Activated naive CD8-positive, alpha-beta T cell (primary cell): ENCODE measurements at regions not wholly inside any gene's neighbourhood (a gene's known extent, or its start where the extent isn't known, plus 50 kb on each side); places are given as distances from the start of the nearest gene placed in this dataset.

Experiments used
- H3K27ac Mint-ChIP-seq: one replicate; pipeline ENCODE4 v1.8.0; 2021; ENCODE audit warnings: mixed read lengths
- H3K27me3 Mint-ChIP-seq: one replicate; pipeline ENCODE4 v1.8.0; 2021; ENCODE audit warnings: mixed read lengths
- H3K36me3 Mint-ChIP-seq: one replicate; pipeline ENCODE4 v1.8.0; 2021; ENCODE audit warnings: mixed read lengths
- H3K4me1 Mint-ChIP-seq: one replicate; pipeline ENCODE4 v1.8.0; 2021; ENCODE audit warnings: low read depth, mixed read lengths
- H3K4me3 Mint-ChIP-seq: one replicate; pipeline ENCODE4 v1.8.0; 2021; ENCODE audit warnings: mild to moderate bottlenecking, mixed read lengths
- H3K9me3 Mint-ChIP-seq: one replicate; pipeline ENCODE4 v1.8.0; 2021; ENCODE audit warnings: low read depth, mixed read lengths

DNA sequence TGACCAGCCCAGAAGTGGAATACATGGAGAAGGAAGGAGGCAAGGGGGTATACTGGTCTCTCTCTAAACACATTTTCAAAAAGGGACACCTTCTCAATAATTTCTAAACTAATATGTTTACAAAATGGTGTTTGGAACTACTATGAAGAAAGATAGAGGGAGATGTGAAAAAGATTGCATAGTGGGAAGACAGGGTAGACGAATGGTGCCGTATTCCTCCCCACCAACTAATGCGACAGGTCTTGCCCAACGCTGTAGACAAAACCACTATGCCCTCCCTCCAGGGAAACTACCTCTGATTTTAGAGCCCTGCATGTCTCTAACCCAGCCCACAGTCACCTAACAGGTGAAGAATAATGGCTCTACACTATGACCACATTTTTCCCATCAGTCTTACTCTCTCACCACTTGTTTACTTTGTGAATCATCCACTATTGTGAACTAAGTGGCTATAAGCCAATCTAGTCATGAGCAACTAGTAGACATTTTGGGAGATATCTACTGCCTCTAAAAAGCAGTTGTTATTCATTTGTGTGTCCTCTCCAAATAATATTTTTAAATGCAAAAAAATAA lies 108.2 kb upstream of the UBE2E2 start:
- peaks cover 3% of the 10 kb centered on the region for H3K27me3 Mint-ChIP-seq
- no peak overlapping the region for H3K27ac Mint-ChIP-seq
- H3K4me3 Mint-ChIP-seq, result no peak overlapping the region
- no peaks in the 10 kb centered on the region for H3K9me3 Mint-ChIP-seq
- no peaks in the 10 kb centered on the region for H3K36me3 Mint-ChIP-seq
- no peaks in the 10 kb centered on the region for H3K4me1 Mint-ChIP-seq

DNA sequence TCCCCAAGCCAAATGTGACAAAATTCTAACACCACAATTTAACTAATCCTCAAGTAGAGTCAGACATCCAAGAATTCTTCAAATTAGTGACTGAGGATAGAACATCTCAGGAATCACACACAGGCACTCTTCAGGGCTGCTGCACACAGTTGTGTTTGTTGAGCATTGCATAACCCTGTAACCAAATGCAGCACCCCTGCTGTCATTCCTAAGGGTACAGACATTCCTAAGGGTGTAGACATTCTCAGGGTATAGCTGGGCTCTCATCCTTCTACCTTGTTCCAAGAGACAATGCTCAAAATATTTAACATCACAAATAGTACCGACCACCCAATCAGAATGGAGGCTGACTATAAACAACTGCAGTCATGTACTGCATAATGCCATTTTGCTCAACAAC lies 107.1 kb upstream of the UBE2E2 start:
- no peak overlapping the region for H3K27ac Mint-ChIP-seq
- no peaks in the 10 kb centered on the region for H3K4me1 Mint-ChIP-seq
- H3K9me3 Mint-ChIP-seq, result no peaks in the 10 kb centered on the region
- H3K27me3 Mint-ChIP-seq, result peaks cover 3% of the 10 kb centered on the region
- no peak overlapping the region for H3K4me3 Mint-ChIP-seq
- H3K36me3 Mint-ChIP-seq, result no peaks in the 10 kb centered on the region

DNA sequence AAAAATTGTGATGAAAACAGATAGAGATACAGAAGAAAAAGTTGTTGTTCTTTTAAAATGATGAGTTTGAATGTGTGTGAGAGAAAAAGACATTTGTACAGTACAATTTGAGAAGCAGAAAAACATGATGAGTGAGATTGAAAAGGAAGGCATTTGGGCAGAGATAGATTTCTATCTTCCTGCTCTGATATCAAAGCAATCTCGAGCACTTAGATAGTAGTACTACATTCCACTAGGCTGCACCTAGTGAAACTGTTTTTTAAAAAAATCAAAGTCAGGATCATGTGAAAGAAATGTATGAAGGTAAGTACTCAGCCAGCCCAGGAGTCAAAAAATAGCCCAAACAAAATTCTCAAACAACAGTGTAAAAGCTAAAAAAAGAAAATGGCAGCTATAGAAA lies 104.1 kb upstream of the UBE2E2 start:
- H3K36me3 Mint-ChIP-seq, result no peaks in the 10 kb centered on the region
- H3K27me3 Mint-ChIP-seq, result peaks cover 3% of the 10 kb centered on the region
- no peak overlapping the region for H3K27ac Mint-ChIP-seq
- H3K4me3 Mint-ChIP-seq, result no peak overlapping the region
- H3K4me1 Mint-ChIP-seq, result no peaks in the 10 kb centered on the region
- no peaks in the 10 kb centered on the region for H3K9me3 Mint-ChIP-seq

DNA sequence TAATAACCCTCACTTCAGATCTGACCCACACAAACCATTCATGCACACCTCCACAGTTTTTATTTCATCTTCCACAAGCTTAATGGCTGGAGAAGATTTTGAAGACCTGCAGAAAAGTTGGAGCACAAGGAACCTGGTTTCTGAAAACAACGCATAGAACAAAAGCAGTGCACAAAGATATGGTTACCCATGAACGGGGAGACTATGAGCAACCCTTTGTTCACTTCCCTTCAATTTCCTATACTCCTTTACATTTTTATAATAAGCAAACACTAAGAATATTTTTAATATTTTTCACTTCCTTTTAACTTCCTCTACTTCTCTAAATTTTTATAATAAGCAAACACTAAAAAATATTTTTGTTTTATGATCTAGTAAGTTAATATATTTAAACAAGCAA lies 103.5 kb upstream of the UBE2E2 start:
- H3K36me3 Mint-ChIP-seq, result no peaks in the 10 kb centered on the region
- no peak overlapping the region for H3K4me3 Mint-ChIP-seq
- H3K4me1 Mint-ChIP-seq, result no peaks in the 10 kb centered on the region
- no peaks in the 10 kb centered on the region for H3K9me3 Mint-ChIP-seq
- no peak overlapping the region for H3K27ac Mint-ChIP-seq
- H3K27me3 Mint-ChIP-seq, result peaks cover 3% of the 10 kb centered on the region

DNA sequence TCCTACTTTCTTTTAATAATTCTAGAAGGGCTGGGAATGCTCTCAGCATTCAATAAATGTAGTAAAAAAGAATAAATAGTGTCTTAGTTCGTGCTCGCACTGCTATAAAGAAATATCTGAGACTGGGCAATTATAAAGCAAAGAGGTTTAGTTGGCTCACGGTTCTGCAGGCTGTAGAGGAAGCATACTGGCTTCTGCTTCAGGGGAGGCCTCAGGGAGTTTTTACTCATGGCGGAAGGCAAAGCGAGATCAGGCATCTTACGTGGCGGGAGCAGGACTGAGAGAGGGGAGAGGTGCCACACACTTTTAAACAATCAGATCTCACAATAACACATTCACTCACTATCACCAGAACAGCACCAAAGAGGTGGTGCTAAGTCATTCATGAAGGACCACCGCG lies 103.0 kb upstream of the UBE2E2 start:
- Mint-ChIP-seq H3K9me3 (no peaks in the 10 kb centered on the region), H3K36me3 (no peaks in the 10 kb centered on the region), H3K27ac (no peak overlapping the region), H3K4me3 (no peak overlapping the region), H3K4me1 (no peaks in the 10 kb centered on the region), H3K27me3 (peaks cover 3% of the 10 kb centered on the region)

DNA sequence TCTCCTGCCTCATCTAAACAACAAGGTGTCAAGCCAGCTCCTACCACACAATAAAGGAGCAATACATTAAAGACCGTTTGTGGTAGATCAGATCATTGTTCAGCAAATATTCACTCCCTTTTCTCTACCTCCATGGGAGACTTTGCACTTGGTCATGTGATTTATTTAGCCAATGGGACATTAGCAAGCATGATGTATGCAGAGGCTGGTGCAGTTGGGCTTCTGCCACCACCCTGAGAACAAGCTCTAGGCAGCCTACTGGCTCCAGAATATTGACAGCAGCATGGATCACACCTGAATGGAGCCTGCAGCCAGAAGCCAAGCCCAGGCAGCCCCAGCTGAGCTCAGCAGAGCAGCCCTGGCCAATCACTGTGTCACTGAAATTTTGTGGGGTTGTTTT lies 99.4 kb upstream of the UBE2E2 start:
- no peaks in the 10 kb centered on the region for H3K27me3 Mint-ChIP-seq
- H3K36me3 Mint-ChIP-seq, result no peaks in the 10 kb centered on the region
- no peak overlapping the region for H3K27ac Mint-ChIP-seq
- H3K9me3 Mint-ChIP-seq, result no peaks in the 10 kb centered on the region
- H3K4me1 Mint-ChIP-seq, result no peaks in the 10 kb centered on the region
- no peak overlapping the region for H3K4me3 Mint-ChIP-seq

DNA sequence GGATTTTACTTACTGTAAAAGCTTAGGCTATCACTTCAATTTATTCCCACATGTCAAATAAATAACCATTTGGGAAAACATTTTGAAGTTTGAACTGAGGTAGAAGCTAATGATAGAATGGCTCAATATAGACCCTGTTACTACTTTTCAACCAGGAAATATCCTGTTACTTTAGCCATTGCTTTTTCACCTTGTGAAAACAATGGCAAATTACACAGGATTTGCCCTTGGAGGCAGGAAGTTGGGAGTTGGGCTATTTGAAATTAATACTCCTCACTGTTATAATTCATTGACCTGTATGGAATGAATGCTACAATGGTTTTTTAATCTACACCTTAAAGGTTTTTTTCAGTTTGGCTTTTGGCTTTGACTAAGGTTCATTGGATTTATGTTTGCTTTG lies 98.1 kb upstream of the UBE2E2 start:
- H3K9me3 Mint-ChIP-seq, result no peaks in the 10 kb centered on the region
- H3K4me1 Mint-ChIP-seq, result no peaks in the 10 kb centered on the region
- no peaks in the 10 kb centered on the region for H3K27me3 Mint-ChIP-seq
- no peak overlapping the region for H3K4me3 Mint-ChIP-seq
- no peaks in the 10 kb centered on the region for H3K36me3 Mint-ChIP-seq
- no peak overlapping the region for H3K27ac Mint-ChIP-seq

DNA sequence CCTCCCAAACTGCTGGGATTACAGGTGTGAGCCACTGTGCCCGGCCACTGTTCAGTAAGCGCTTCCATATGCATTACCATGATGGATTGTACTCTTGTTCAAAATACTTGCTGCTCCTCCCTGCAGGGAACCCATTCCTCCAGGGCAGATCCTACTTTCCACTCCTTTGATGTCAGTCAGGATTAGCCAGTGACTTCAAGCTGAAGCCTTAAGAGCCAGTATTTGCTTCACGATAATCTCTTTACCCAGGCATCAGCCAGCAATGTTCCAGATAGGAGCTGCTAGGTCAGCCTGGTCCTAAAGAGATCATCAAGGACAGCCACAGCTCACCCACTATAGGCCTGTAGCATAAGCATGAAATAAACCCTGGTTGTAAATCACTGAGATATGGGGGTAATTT lies 96.5 kb upstream of the UBE2E2 start:
- H3K27me3 Mint-ChIP-seq, result no peaks in the 10 kb centered on the region
- H3K4me3 Mint-ChIP-seq, result no peak overlapping the region
- H3K4me1 Mint-ChIP-seq, result no peaks in the 10 kb centered on the region
- no peaks in the 10 kb centered on the region for H3K36me3 Mint-ChIP-seq
- H3K27ac Mint-ChIP-seq, result no peak overlapping the region
- no peaks in the 10 kb centered on the region for H3K9me3 Mint-ChIP-seq

DNA sequence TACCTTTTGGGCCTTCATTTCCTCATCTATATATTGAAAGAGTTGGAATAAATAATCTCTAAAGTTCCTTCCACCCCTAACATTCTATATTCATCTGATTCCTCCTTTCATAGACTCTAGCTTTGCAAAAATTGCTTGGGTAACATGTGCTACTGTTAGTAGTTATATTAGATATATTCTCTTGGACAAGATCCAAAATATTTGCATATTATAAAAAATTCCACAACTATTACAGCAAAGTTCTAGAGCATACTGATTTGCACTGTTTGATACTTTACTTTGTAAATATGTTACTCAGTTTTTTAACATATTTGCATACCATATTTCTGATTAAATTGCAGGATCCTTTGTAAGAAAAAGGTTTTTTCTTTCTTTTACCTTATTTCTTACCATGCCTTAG lies 95.9 kb upstream of the UBE2E2 start:
- no peaks in the 10 kb centered on the region for H3K36me3 Mint-ChIP-seq
- H3K9me3 Mint-ChIP-seq, result no peaks in the 10 kb centered on the region
- H3K4me3 Mint-ChIP-seq, result no peak overlapping the region
- H3K4me1 Mint-ChIP-seq, result no peaks in the 10 kb centered on the region
- H3K27ac Mint-ChIP-seq, result no peak overlapping the region
- H3K27me3 Mint-ChIP-seq, result no peaks in the 10 kb centered on the region

DNA sequence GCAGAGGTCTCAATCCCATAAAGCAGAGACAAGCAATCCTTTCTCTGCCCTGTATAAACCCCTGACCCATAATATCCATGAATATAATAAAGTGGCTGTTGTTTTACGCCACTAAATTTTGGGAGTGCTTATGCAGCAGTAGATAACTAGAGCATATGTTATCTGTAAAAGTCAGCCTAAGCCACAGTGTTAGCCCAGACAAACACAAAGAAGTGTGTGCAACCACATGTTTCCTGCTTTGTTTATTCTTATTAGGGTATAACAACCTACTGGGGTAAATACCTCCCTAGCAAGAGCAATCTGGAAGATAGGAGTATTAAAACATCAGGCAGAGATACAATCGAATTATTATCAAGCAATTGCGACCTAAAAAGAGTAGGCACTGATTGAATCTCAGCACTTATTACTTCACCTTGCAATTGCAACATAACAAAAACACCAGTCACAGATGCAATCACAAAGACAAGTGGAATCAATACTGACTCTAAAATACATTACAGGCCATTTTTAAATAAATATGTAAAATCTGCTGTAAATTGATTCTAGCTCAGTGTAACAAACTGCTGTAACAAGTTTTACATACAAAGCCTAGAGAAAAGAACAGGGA lies 94.6 kb upstream of the UBE2E2 start:
- Mint-ChIP-seq H3K9me3 (no peaks in the 10 kb centered on the region), H3K36me3 (no peaks in the 10 kb centered on the region), H3K4me3 (no peak overlapping the region), H3K27me3 (no peaks in the 10 kb centered on the region), H3K27ac (no peak overlapping the region), H3K4me1 (no peaks in the 10 kb centered on the region)

DNA sequence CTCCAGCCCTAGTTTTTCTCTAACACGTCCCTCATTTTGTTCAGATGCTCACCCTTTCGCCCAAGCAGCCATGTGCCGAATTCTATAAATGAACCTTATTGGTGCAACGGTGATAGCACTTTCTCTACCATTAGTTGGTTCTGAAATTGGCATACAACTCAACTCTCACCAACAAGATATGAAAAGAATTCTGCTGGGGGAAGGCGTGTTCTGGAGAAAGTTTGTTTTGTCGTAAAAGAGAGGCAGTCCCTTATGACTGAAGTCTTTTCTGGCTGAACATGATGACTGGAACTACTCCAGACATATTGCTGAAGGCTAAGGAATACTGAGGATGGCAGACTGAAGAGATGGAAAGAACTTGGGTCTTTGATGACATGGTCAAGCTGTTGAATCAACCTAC lies 91.8 kb upstream of the UBE2E2 start:
- H3K4me1 Mint-ChIP-seq, result peaks cover 4% of the 10 kb centered on the region
- H3K27ac Mint-ChIP-seq, result no peak overlapping the region
- H3K36me3 Mint-ChIP-seq, result no peaks in the 10 kb centered on the region
- H3K27me3 Mint-ChIP-seq, result no peaks in the 10 kb centered on the region
- H3K4me3 Mint-ChIP-seq, result no peak overlapping the region
- H3K9me3 Mint-ChIP-seq, result no peaks in the 10 kb centered on the region

DNA sequence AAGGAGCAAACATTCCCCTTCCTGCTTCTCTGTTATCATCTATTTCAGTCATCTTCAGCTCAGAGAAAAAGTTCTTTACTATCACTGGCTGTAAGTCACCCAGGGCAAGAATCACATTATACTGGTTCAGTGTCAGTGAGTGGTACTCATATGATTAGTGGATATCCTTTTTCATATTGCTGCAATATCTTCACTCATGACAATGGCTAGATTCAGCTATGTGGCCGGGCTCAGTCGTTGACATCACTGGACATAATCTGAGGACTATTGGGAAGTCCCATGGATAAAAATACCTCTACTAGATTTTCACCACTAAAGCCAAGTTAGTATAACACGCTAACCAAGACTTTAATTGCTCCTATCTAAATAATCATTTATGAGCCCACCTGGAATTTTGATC lies 91.3 kb upstream of the UBE2E2 start:
- Mint-ChIP-seq H3K4me1 (peaks cover 4% of the 10 kb centered on the region), H3K27ac (no peak overlapping the region), H3K9me3 (no peaks in the 10 kb centered on the region), H3K4me3 (no peak overlapping the region), H3K27me3 (no peaks in the 10 kb centered on the region), H3K36me3 (no peaks in the 10 kb centered on the region)

DNA sequence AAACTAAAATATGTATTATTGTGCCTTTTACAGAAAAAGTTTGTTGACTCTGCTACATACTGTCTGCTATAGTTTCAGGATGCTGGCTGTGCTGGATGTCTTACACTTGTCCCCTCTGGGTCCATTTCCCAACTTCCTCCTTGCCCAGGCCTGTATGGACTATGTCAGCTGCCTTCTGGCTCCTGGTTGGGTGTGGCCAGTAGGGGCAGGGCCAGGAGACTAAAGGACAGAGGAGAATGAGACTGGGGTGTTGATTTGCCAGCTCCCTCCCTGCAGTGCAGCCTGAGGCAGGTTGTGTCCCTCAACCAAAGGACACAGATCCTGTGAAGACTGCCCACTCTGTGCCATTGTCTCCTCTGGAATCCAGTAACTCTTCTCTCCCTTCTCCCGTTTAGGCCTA lies 90.6 kb upstream of the UBE2E2 start:
- H3K9me3 Mint-ChIP-seq, result no peaks in the 10 kb centered on the region

DNA sequence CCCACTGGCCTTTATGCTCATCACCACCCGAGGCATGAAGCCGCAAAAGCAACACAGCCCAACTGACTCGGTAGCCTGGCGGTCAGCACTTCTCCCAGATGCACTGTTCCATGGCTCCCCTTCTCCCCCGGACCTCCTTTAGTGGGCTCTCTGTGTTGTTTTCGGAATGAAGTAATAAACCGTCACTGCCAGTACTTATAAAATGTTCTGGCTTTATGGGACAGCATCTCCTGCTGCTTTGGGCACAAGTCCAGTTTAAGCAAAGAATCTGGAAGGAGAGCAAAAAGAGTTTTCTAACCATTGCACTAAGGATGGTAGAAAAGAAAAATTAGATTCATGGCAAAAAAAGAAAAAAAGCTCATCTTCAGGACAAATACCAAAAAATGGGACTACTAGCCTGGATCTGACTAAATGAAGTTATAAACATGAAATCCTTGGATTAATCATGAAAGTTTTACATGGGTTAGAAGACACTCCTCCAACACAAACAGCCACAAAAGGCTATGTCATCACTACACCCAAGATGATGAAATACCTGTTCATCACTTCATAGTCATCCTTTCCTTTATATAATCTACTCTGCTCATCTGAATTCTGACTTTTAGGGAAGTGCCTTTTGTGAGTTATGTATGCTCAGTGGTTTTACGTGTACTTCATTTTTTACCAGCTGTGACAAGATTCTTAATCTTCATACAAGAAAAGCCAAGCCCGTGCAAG lies 89.5 kb upstream of the UBE2E2 start:
- Mint-ChIP-seq H3K9me3 (no peaks in the 10 kb centered on the region), H3K4me1 (peaks cover 4% of the 10 kb centered on the region), H3K27me3 (no peaks in the 10 kb centered on the region), H3K27ac (no peak overlapping the region), H3K36me3 (no peaks in the 10 kb centered on the region), H3K4me3 (no peak overlapping the region)

More for the DNA sequence above, 90.6 kb upstream of the UBE2E2 start:
- Mint-ChIP-seq H3K4me3 (no peak overlapping the region), H3K27me3 (no peaks in the 10 kb centered on the region), H3K4me1 (peaks cover 4% of the 10 kb centered on the region), H3K27ac (no peak overlapping the region), H3K36me3 (no peaks in the 10 kb centered on the region)

DNA sequence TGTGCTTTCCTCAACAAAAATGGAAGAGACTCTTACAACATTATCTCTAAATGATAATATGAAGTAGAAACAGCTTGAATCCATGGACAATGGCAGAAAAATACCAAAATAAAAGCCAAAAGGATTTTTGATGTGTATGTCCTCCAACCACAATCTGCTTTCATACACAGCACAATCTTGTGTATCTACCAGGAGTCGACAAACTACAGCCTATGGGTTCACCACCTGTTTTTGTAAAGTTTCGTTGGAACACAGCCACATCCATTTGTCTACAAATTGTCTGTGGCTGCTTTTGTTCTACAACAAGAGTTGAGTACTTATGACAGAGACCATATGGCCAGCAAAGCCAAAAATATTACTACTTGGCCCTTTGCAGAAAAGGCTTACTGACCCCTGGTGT lies 88.7 kb upstream of the UBE2E2 start:
- H3K36me3 Mint-ChIP-seq, result no peaks in the 10 kb centered on the region
- H3K27me3 Mint-ChIP-seq, result no peaks in the 10 kb centered on the region
- H3K4me1 Mint-ChIP-seq, result peaks cover 4% of the 10 kb centered on the region
- no peak overlapping the region for H3K27ac Mint-ChIP-seq
- no peaks in the 10 kb centered on the region for H3K9me3 Mint-ChIP-seq
- no peak overlapping the region for H3K4me3 Mint-ChIP-seq
